ENCODE measurements at regions not wholly inside any gene's neighbourhood (a gene's known extent, or its start where the extent isn't known, plus 50 kb on each side); places are given as distances from the start of the nearest gene placed in this dataset.
"Not testable (repeated sequence)": the region's sequence is repeated elsewhere in the genome, so short reads cannot be mapped to it uniquely, and the experiment has no call there.

DNA sequence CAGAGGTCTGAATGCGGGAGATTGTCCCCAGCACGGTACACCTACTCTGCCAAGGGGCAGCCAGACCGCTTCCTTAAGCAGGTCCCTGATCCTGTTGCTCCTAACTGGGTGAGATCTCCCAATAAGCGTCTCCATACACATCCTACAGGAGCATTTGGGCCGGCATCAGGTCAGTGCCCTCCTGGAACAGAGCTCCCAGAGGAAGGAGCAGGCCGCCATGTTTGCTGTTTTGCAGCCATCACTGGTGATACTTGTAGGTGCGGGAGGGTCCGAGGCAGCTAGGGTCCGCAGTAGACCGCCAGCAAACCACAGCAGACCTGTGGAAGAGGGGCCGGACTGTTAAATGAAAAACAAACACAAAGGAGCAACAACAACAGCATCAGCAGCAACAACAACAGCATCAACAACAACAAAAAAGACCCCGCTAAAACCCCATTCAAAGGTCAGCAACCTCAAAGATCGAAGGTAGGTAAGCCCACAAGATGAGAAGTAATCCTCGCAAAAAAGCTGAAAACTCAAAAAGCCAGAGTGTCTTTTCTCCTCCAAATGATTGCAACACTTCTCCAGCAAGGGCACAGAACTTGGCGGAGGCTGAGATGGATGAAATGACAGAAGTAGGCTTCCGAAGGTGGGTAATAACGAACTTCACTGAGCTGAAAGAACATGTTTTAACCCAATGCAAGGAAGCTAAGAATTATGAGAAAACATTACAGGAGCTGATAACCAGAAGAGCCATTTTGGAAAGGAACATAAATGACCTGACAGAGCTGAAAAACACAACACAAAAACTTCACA lies 79.0 kb upstream of the CDH7 start:
- no peak overlapping the region for H3K9ac ChIP-seq (ENCODE audit: low read depth in 1 of 2, low read length in 2 of 2)
- no peak overlapping the region for H3K27ac ChIP-seq (ENCODE audit: low read depth, low read length)
- no peaks in the 10 kb centered on the region for H3K4me1 ChIP-seq (ENCODE audit: control insufficient read depth in 1 of 2, insufficient read depth in 2 of 2, low read length in 2 of 2)
- H3K9me3 ChIP-seq (ENCODE audit: control insufficient read depth in 1 of 2, low read length in 2 of 2): peaks cover 0 to 2% of the 10 kb centered on the region in 2 donors
- no peak overlapping the region for H3K4me3 ChIP-seq (ENCODE audit: low read depth in 1 of 2, low read length in 2 of 2)
- no peaks in the 10 kb centered on the region for H3K27me3 ChIP-seq (ENCODE audit: control insufficient read depth in 1 of 2, insufficient read depth in 2 of 2, low read length in 2 of 2)
- H3K36me3 ChIP-seq (ENCODE audit: control insufficient read depth in 1 of 2, insufficient read depth in 2 of 2, low read length in 2 of 2): no peaks in the 10 kb centered on the region

DNA sequence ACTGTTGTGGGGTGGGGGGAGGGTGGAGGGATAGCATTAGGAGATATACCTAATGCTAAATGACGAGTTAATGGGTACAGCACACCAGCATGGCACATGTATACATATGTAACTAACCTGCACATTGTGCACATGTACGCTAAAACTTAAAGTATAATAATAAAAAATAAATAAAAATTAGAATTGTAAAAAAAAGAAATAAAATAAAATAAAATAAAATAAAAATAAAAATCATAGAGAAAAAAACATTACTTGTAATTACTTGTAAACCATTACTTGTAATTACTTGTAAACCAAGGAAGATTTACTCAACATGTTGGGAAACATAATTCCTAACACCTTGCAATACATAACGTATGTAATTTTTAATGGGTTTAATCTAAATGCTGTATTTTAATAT lies 80.7 kb upstream of the CDH7 start:
- H3K4me3 ChIP-seq (ENCODE audit: low read depth in 1 of 2, low read length in 2 of 2); H3K9ac ChIP-seq (ENCODE audit: low read depth in 1 of 2, low read length in 2 of 2); H3K27ac ChIP-seq (ENCODE audit: low read depth, low read length); H3K9me3 ChIP-seq (ENCODE audit: control insufficient read depth in 1 of 2, low read length in 2 of 2); H3K27me3 ChIP-seq (ENCODE audit: control insufficient read depth in 1 of 2, insufficient read depth in 2 of 2, low read length in 2 of 2); H3K36me3 ChIP-seq (ENCODE audit: control insufficient read depth in 1 of 2, insufficient read depth in 2 of 2, low read length in 2 of 2); H3K4me1 ChIP-seq (ENCODE audit: control insufficient read depth in 1 of 2, insufficient read depth in 2 of 2, low read length in 2 of 2): not testable (repeated sequence)

DNA sequence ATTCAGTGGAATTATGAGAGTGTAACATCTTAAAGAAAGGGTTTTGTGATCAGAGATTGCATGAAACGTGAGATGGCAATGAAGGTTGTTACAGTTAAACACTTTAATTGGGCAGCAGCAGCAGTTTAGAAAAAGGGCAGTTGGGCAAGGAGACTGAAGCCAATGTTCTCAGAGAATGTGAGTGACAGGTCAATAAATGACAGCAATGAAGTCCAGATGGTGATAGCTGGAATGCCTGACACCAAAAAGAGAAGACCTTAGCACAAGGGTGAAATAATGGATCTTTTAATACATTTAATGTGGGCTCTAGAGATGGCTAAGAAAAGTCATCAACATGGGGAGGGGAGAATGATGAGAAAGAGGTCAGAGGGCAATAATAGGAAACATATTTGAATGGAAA lies 89.4 kb upstream of the CDH7 start:
- no peaks in the 10 kb centered on the region for H3K36me3 ChIP-seq (ENCODE audit: control insufficient read depth in 1 of 2, insufficient read depth in 2 of 2, low read length in 2 of 2)
- no peaks in the 10 kb centered on the region for H3K27me3 ChIP-seq (ENCODE audit: control insufficient read depth in 1 of 2, insufficient read depth in 2 of 2, low read length in 2 of 2)

DNA sequence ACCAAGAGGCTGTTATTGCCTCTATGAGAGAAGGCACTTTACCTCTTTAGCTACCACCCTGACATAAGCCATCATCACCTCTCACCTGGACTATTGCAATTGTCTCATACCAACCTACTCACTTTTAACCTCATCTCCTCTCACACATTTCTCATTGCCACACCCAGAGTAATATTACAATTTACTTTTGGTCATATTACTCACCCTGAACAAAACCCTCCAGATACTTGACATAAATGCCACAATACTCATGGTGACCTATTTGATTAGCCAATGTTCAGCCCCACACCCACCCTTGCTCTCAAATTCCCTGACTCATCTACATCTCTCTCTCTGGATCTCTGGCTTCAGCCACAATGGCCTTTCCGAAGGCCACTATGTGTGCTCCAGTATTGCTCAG lies 90.9 kb upstream of the CDH7 start:
- Histone ChIP-seq H3K9me3 (ENCODE audit: control insufficient read depth in 1 of 2, low read length in 2 of 2) (no peaks in the 10 kb centered on the region), H3K4me3 (ENCODE audit: low read depth in 1 of 2, low read length in 2 of 2) (no peak overlapping the region), H3K36me3 (ENCODE audit: control insufficient read depth in 1 of 2, insufficient read depth in 2 of 2, low read length in 2 of 2) (no peaks in the 10 kb centered on the region), H3K27ac (ENCODE audit: low read depth, low read length) (no peak overlapping the region), H3K27me3 (ENCODE audit: control insufficient read depth in 1 of 2, insufficient read depth in 2 of 2, low read length in 2 of 2) (no peaks in the 10 kb centered on the region), H3K9ac (ENCODE audit: low read depth in 1 of 2, low read length in 2 of 2) (no peak overlapping the region), H3K4me1 (ENCODE audit: control insufficient read depth in 1 of 2, insufficient read depth in 2 of 2, low read length in 2 of 2) (no peaks in the 10 kb centered on the region)

More for the DNA sequence above, 89.4 kb upstream of the CDH7 start:
- no peaks in the 10 kb centered on the region for H3K9me3 ChIP-seq (ENCODE audit: control insufficient read depth in 1 of 2, low read length in 2 of 2)
- H3K4me1 ChIP-seq (ENCODE audit: control insufficient read depth in 1 of 2, insufficient read depth in 2 of 2, low read length in 2 of 2): no peaks in the 10 kb centered on the region
- H3K27ac ChIP-seq (ENCODE audit: low read depth, low read length): no peak overlapping the region
- no peak overlapping the region for H3K4me3 ChIP-seq (ENCODE audit: low read depth in 1 of 2, low read length in 2 of 2)
- H3K9ac ChIP-seq (ENCODE audit: low read depth in 1 of 2, low read length in 2 of 2): no peak overlapping the region

DNA sequence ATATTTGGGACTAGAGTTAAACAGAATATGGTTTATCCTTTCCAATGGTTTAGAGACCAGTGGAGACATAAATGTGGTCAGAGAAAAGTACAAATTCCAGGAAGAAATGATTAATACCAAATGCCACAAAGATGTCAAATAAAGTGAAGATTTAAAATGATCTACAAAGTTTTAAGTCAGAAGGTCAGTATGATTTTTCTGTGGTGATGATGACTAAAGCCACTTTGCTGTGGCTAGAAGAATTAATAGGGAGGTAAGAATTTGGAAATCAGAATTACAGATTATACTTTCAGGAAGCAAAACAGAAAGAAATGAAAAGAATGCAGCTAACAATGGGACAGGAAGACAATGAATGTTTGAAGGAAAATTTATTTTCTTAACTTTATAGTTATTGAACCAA lies 91.5 kb upstream of the CDH7 start:
- no peaks in the 10 kb centered on the region for H3K27me3 ChIP-seq (ENCODE audit: control insufficient read depth in 1 of 2, insufficient read depth in 2 of 2, low read length in 2 of 2)
- no peaks in the 10 kb centered on the region for H3K4me1 ChIP-seq (ENCODE audit: control insufficient read depth in 1 of 2, insufficient read depth in 2 of 2, low read length in 2 of 2)
- H3K4me3 ChIP-seq (ENCODE audit: low read depth in 1 of 2, low read length in 2 of 2): no peak overlapping the region
- H3K9ac ChIP-seq (ENCODE audit: low read depth in 1 of 2, low read length in 2 of 2): no peak overlapping the region
- no peaks in the 10 kb centered on the region for H3K9me3 ChIP-seq (ENCODE audit: control insufficient read depth in 1 of 2, low read length in 2 of 2)
- H3K36me3 ChIP-seq (ENCODE audit: control insufficient read depth in 1 of 2, insufficient read depth in 2 of 2, low read length in 2 of 2): no peaks in the 10 kb centered on the region
- no peak overlapping the region for H3K27ac ChIP-seq (ENCODE audit: low read depth, low read length)

DNA sequence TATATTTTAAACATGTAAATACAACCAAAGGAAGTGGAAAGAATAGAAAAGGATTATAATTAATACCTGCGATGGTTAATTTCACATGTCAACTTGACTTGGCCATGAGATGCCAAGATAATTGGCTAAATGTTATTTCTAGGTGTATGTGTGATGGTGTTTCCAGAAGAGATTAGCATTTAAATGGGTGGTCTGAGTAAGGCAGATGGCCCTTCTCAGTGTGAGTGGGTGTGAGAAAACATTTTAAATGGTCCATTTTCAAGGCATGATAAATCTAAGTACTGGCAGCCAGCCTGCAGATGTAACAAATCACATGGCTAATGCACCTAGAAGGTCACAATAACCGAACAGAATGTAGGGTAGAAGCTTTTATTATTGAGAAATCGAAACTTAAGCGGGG lies 99.6 kb upstream of the CDH7 start:
- H3K27me3 ChIP-seq (ENCODE audit: control insufficient read depth in 1 of 2, insufficient read depth in 2 of 2, low read length in 2 of 2): no peaks in the 10 kb centered on the region
- peaks cover 5 to 18% of the 10 kb centered on the region in 2 donors for H3K9me3 ChIP-seq (ENCODE audit: control insufficient read depth in 1 of 2, low read length in 2 of 2)
- H3K27ac ChIP-seq (ENCODE audit: low read depth, low read length): no peak overlapping the region
- H3K4me3 ChIP-seq (ENCODE audit: low read depth in 1 of 2, low read length in 2 of 2): no peak overlapping the region
- no peaks in the 10 kb centered on the region for H3K4me1 ChIP-seq (ENCODE audit: control insufficient read depth in 1 of 2, insufficient read depth in 2 of 2, low read length in 2 of 2)
- H3K36me3 ChIP-seq (ENCODE audit: control insufficient read depth in 1 of 2, insufficient read depth in 2 of 2, low read length in 2 of 2): no peaks in the 10 kb centered on the region
- H3K9ac ChIP-seq (ENCODE audit: low read depth in 1 of 2, low read length in 2 of 2): no peak overlapping the region

DNA sequence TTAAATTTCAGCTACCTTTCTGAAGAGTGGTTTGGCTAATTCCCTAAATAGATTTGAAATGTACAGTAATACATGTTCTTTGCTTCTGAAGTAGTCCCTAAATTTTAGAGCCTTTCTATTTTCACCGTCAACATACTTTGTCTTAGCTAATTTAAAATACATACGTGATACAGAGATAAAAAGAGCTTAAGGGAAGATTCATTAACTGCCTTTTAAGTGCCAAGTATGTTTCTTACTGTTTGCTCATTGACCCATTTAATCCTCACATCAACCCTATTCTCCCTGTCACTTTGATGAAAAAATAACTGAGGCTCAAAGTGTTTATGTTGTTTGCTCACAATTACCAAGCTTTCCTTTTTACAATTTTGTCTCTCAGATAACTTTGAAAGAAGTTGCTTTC lies 118.6 kb upstream of the CDH7 start:
- Histone ChIP-seq H3K36me3 (ENCODE audit: control insufficient read depth in 1 of 2, insufficient read depth in 2 of 2, low read length in 2 of 2) (no peaks in the 10 kb centered on the region), H3K4me1 (ENCODE audit: control insufficient read depth in 1 of 2, insufficient read depth in 2 of 2, low read length in 2 of 2) (no peaks in the 10 kb centered on the region), H3K9me3 (ENCODE audit: control insufficient read depth in 1 of 2, low read length in 2 of 2) (no peaks in the 10 kb centered on the region), H3K27ac (ENCODE audit: low read depth, low read length) (no peak overlapping the region), H3K27me3 (ENCODE audit: control insufficient read depth in 1 of 2, insufficient read depth in 2 of 2, low read length in 2 of 2) (no peaks in the 10 kb centered on the region), H3K9ac (ENCODE audit: low read depth in 1 of 2, low read length in 2 of 2) (no peak overlapping the region), H3K4me3 (ENCODE audit: low read depth in 1 of 2, low read length in 2 of 2) (no peak overlapping the region)

DNA sequence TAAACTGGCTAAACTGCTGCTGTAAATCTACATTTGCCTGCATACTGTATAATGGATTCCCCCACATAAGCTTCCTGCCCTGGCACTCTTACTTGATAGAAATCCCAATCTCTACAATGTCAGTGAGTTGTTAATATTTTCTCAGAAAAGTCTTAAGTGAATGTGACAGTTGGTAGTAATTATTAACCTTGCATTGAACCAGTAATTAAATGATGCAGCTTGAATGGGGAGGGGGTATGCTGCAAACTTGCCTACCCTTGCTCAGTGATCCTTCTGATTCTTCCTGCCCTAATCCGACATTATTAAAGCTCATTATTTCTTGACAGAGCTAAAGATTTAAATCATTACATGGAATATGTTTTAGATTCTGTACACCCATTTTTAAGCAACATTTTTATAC lies 119.0 kb upstream of the CDH7 start:
- H3K9me3 ChIP-seq (ENCODE audit: control insufficient read depth in 1 of 2, low read length in 2 of 2): no peaks in the 10 kb centered on the region
- H3K27ac ChIP-seq (ENCODE audit: low read depth, low read length): no peak overlapping the region
- no peaks in the 10 kb centered on the region for H3K36me3 ChIP-seq (ENCODE audit: control insufficient read depth in 1 of 2, insufficient read depth in 2 of 2, low read length in 2 of 2)
- H3K4me1 ChIP-seq (ENCODE audit: control insufficient read depth in 1 of 2, insufficient read depth in 2 of 2, low read length in 2 of 2): no peaks in the 10 kb centered on the region
- H3K4me3 ChIP-seq (ENCODE audit: low read depth in 1 of 2, low read length in 2 of 2): no peak overlapping the region
- H3K27me3 ChIP-seq (ENCODE audit: control insufficient read depth in 1 of 2, insufficient read depth in 2 of 2, low read length in 2 of 2): no peaks in the 10 kb centered on the region
- no peak overlapping the region for H3K9ac ChIP-seq (ENCODE audit: low read depth in 1 of 2, low read length in 2 of 2)

DNA sequence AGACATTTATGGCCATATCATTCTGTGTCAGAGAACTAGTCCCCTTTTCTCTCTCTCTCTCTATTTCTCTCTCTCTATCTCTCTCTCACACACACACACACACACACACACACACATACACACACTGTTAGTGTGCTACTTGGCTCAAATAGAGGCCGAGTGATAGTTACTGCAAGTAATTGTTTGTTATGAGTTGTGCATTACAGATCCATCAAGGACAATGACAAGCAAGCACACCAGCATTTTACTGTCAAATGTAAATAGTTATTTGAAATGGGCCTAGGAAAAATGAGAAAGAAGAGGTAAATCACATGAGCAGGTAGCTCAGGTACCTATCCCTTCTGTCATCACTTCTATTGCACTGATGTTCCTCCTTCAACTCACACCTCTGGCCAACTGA lies 122.4 kb upstream of the CDH7 start:
- no peaks in the 10 kb centered on the region for H3K4me1 ChIP-seq (ENCODE audit: control insufficient read depth in 1 of 2, insufficient read depth in 2 of 2, low read length in 2 of 2)
- no peak overlapping the region for H3K27ac ChIP-seq (ENCODE audit: low read depth, low read length)
- H3K4me3 ChIP-seq (ENCODE audit: low read depth in 1 of 2, low read length in 2 of 2): no peak overlapping the region
- no peaks in the 10 kb centered on the region for H3K27me3 ChIP-seq (ENCODE audit: control insufficient read depth in 1 of 2, insufficient read depth in 2 of 2, low read length in 2 of 2)
- no peak overlapping the region for H3K9ac ChIP-seq (ENCODE audit: low read depth in 1 of 2, low read length in 2 of 2)
- no peaks in the 10 kb centered on the region for H3K36me3 ChIP-seq (ENCODE audit: control insufficient read depth in 1 of 2, insufficient read depth in 2 of 2, low read length in 2 of 2)
- H3K9me3 ChIP-seq (ENCODE audit: control insufficient read depth in 1 of 2, low read length in 2 of 2): no peaks in the 10 kb centered on the region

DNA sequence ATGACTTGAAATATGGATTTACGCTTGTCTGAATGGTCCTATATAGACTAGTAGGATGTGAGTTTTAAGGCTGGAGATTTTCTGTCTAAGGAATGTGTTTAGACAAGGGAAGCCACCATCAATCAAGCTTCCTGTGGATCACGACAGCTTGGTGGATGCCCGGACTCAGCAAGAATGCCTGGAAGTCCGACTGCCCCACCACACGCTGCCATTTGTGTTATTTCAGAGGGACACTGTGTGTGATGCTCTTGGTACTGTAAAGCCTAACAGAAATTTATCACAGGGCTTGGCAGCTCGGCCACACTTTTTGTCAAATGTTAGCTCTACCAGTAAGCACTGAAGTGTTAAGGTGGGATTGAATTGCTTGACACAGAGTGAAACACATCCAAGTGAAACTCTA lies 127.1 kb upstream of the CDH7 start:
- Histone ChIP-seq H3K9ac (ENCODE audit: low read depth in 1 of 2, low read length in 2 of 2) (no peak overlapping the region), H3K9me3 (ENCODE audit: control insufficient read depth in 1 of 2, low read length in 2 of 2) (no peaks in the 10 kb centered on the region), H3K27ac (ENCODE audit: low read depth, low read length) (no peak overlapping the region), H3K36me3 (ENCODE audit: control insufficient read depth in 1 of 2, insufficient read depth in 2 of 2, low read length in 2 of 2) (no peaks in the 10 kb centered on the region), H3K4me3 (ENCODE audit: low read depth in 1 of 2, low read length in 2 of 2) (no peak overlapping the region), H3K27me3 (ENCODE audit: control insufficient read depth in 1 of 2, insufficient read depth in 2 of 2, low read length in 2 of 2) (no peaks in the 10 kb centered on the region), H3K4me1 (ENCODE audit: control insufficient read depth in 1 of 2, insufficient read depth in 2 of 2, low read length in 2 of 2) (no peaks in the 10 kb centered on the region)

DNA sequence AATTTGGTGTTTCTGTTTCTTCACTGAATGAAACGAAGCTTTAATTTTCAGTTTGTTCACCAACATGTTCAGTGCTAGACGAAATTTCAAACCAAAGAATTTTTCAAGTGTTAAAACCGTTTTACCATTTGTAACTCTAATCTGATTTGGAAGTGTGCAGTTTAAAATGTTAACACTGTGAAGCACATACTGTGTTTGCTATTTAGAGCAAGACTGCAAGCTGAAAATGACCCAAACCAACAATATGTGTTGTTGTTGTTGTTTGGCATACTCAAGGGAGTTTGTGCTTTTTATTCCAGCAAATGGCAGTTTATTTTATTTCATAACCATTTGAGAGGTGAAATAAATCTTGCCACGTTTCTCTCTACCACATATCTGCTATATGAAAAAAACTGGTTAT lies 128.4 kb upstream of the CDH7 start:
- Histone ChIP-seq H3K4me3 (ENCODE audit: low read depth in 1 of 2, low read length in 2 of 2) (no peak overlapping the region), H3K4me1 (ENCODE audit: control insufficient read depth in 1 of 2, insufficient read depth in 2 of 2, low read length in 2 of 2) (no peaks in the 10 kb centered on the region)

More for the DNA sequence above, 128.4 kb upstream of the CDH7 start:
- Histone ChIP-seq H3K27me3 (ENCODE audit: control insufficient read depth in 1 of 2, insufficient read depth in 2 of 2, low read length in 2 of 2) (no peaks in the 10 kb centered on the region), H3K9me3 (ENCODE audit: control insufficient read depth in 1 of 2, low read length in 2 of 2) (no peaks in the 10 kb centered on the region), H3K9ac (ENCODE audit: low read depth in 1 of 2, low read length in 2 of 2) (no peak overlapping the region), H3K36me3 (ENCODE audit: control insufficient read depth in 1 of 2, insufficient read depth in 2 of 2, low read length in 2 of 2) (no peaks in the 10 kb centered on the region), H3K27ac (ENCODE audit: low read depth, low read length) (no peak overlapping the region)

All from duodenal mucosa (tissue), 2 donors.